K562 (cell line): ENCODE measurements at regions not wholly inside any gene's neighbourhood (a gene's known extent, or its start where the extent isn't known, plus 50 kb on each side); places are given as distances from the start of the nearest gene placed in this dataset.

Experiments
- ARHGAP35 ChIP-seq: fragments of 450-650 bp; IDR thresholded peaks from 2 replicates; pipeline ENCODE4 v1.6.1; 2018; ENCODE audit not compliant: partially characterized antibody
- BRD4 ChIP-seq: fragments of 200-600 bp; sonication (generic); IDR thresholded peaks from 2 replicates; pipeline ENCODE4 v1.6.1; 2017; ENCODE audit warnings: inconsistent platforms
- BRD9 ChIP-seq: fragments of 450-650 bp; IDR thresholded peaks from 2 replicates; pipeline ENCODE4 v1.6.1; 2018; ENCODE audit warnings: low read depth; ENCODE audit not compliant: partially characterized antibody
- ERF ChIP-seq: fragments of 450-650 bp; formaldehyde crosslinking; IDR thresholded peaks from 2 replicates; pipeline ENCODE4 v1.4.0; 2020; ENCODE audit warnings: mild to moderate bottlenecking, mixed read lengths
- NCOA1 ChIP-seq: fragments of 450-650 bp; IDR thresholded peaks from 2 replicates; pipeline ENCODE4 v1.6.1; 2016; ENCODE audit warnings: low read depth
- NFRKB ChIP-seq: fragments of 450-650 bp; IDR thresholded peaks from 2 replicates; pipeline ENCODE4 v1.6.1; 2016; ENCODE audit warnings: low read depth
- PCBP1 ChIP-seq: fragments of 200-400 bp; formaldehyde crosslinking; IDR thresholded peaks from 2 replicates; pipeline ENCODE4 v1.6.1; 2018; ENCODE audit warnings: mild to moderate bottlenecking, low read depth, low read length; ENCODE audit not compliant: poor library complexity, severe bottlenecking
- POLR2AphosphoS2 ChIP-seq: IDR thresholded peaks from 2 replicates; pipeline ENCODE4 v1.6.1; 2012; ENCODE audit warnings: low read length, improper control_type of control experiment
- SMAD3 ChIP-seq: fragments of 450-650 bp; formaldehyde crosslinking; conservative IDR thresholded peaks from 2 replicates; pipeline ENCODE4 v1.4.0; 2020; ENCODE audit warnings: mild to moderate bottlenecking
- SMARCE1 ChIP-seq: fragments of 450-650 bp; IDR thresholded peaks from 2 replicates; pipeline ENCODE4 v1.7.1; 2016; ENCODE audit warnings: mild to moderate bottlenecking
- TCF3 ChIP-seq: sonication (generic); formaldehyde crosslinking; IDR thresholded peaks from 2 replicates; pipeline ENCODE4 v1.4.0; 2020; ENCODE audit warnings: mild to moderate bottlenecking, missing genetic modification reagents
- ZNF253 ChIP-seq: fragments of 250-450 bp; sonication (Bioruptor Pico); conservative IDR thresholded peaks from 2 replicates; pipeline ENCODE4 v1.6.1; 2021; ENCODE audit warnings: mild to moderate bottlenecking
- ZNF318 ChIP-seq, 2 experiments: fragments of 450-650 bp; IDR thresholded peaks; 2 replicates each; pipeline ENCODE4 v1.6.1; 2016; ENCODE audit warnings: mild to moderate bottlenecking in 2 of 2, borderline replicate concordance in 1 of 2, low read depth in 1 of 2, moderate library complexity in 1 of 2
- ZNF445 ChIP-seq: fragments of 250-450 bp; sonication (Bioruptor Pico); IDR thresholded peaks from 2 replicates; pipeline ENCODE4 v1.4.0; 2020; ENCODE audit warnings: low read depth, mild to moderate bottlenecking, moderate library complexity
- ZSCAN32 ChIP-seq: fragments of 450-650 bp; formaldehyde crosslinking; IDR thresholded peaks from 2 replicates; pipeline ENCODE4 v1.4.0; 2020; ENCODE audit warnings: mild to moderate bottlenecking, moderate library complexity
- TF ChIP-seq, protein P1 (sequence below): fragments of 250-450 bp; sonication (Bioruptor Pico); IDR thresholded peaks from 2 replicates; pipeline ENCODE4 v1.4.0; 2020; ENCODE audit warnings: mild to moderate bottlenecking, moderate library complexity, borderline replicate concordance
- TF ChIP-seq, protein P2 (sequence below): fragments of 250-450 bp; sonication (Bioruptor Pico); IDR thresholded peaks from 2 replicates; pipeline ENCODE4 v1.9.0; 2021; ENCODE audit warnings: mild to moderate bottlenecking, inconsistent platforms

DNA sequence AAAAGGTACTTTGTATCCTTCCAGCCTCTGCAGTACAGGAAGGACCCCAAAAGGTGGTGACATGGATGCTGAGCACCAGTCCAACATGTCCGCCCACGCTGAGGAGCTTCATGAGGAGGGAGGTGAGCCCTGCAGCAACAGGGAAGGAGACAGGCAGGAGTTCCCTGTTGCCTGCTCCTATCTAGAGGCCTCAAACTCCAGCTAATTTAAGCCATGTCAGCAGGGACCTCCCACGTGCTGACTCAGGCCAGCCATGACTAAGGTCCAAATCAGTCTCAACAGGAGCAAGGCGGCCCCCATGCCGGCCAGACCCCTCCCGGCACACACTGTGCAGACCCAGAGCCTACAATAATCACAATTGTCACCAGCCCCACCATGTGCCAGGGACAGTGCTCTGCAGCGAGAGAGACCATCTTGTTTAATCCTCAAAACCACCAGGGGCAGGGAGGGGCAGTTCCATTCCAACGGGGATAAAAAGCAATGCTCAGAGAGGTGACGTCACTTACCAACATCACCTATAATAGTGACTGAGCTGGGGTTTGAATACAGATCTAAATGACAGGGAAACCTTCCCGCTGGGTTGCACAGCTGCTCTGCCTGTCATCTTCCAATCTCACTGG, 54.5 kb upstream of the GATA2 start (continued):
- peak in 1 of 2 experiments; percentile 74; a peak in 1 of 4 replicates for TF ChIP-seq ZNF318 (IDR thresholded peaks at IDR 0.05; ENCODE audit: borderline replicate concordance in 1 of 2, low read depth in 1 of 2)
- no peak for TF ChIP-seq NCOA1
- TF ChIP-seq ARHGAP35 = no peak
- no peak for TF ChIP-seq ERF (CRISPR knock-in tag)
- TF ChIP-seq BRD9 = peak; percentile 40
- TF ChIP-seq PCBP1 = no peak
- no peak for TF ChIP-seq ZSCAN32 (CRISPR knock-in tag)
- TF ChIP-seq TCF3 (CRISPR knock-in tag) = peak; percentile 74
- TF ChIP-seq BRD4 = no peak
- TF ChIP-seq, protein P1, sequence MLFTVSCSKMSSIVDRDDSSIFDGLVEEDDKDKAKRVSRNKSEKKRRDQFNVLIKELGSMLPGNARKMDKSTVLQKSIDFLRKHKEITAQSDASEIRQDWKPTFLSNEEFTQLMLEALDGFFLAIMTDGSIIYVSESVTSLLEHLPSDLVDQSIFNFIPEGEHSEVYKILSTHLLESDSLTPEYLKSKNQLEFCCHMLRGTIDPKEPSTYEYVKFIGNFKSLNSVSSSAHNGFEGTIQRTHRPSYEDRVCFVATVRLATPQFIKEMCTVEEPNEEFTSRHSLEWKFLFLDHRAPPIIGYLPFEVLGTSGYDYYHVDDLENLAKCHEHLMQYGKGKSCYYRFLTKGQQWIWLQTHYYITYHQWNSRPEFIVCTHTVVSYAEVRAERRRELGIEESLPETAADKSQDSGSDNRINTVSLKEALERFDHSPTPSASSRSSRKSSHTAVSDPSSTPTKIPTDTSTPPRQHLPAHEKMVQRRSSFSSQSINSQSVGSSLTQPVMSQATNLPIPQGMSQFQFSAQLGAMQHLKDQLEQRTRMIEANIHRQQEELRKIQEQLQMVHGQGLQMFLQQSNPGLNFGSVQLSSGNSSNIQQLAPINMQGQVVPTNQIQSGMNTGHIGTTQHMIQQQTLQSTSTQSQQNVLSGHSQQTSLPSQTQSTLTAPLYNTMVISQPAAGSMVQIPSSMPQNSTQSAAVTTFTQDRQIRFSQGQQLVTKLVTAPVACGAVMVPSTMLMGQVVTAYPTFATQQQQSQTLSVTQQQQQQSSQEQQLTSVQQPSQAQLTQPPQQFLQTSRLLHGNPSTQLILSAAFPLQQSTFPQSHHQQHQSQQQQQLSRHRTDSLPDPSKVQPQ (CRISPR knock-in tag) = no peak
- TF ChIP-seq POLR2AphosphoS2 = no peak
- TF ChIP-seq, protein P2, sequence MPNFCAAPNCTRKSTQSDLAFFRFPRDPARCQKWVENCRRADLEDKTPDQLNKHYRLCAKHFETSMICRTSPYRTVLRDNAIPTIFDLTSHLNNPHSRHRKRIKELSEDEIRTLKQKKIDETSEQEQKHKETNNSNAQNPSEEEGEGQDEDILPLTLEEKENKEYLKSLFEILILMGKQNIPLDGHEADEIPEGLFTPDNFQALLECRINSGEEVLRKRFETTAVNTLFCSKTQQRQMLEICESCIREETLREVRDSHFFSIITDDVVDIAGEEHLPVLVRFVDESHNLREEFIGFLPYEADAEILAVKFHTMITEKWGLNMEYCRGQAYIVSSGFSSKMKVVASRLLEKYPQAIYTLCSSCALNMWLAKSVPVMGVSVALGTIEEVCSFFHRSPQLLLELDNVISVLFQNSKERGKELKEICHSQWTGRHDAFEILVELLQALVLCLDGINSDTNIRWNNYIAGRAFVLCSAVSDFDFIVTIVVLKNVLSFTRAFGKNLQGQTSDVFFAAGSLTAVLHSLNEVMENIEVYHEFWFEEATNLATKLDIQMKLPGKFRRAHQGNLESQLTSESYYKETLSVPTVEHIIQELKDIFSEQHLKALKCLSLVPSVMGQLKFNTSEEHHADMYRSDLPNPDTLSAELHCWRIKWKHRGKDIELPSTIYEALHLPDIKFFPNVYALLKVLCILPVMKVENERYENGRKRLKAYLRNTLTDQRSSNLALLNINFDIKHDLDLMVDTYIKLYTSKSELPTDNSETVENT (CRISPR knock-in tag) = no peak
- TF ChIP-seq NFRKB = no peak; the same call in none of the 2 replicates
- no peak for TF ChIP-seq ZNF253
- TF ChIP-seq SMAD3 = no peak
- peak; percentile 84 for TF ChIP-seq SMARCE1
- TF ChIP-seq ZNF445 (CRISPR knock-in tag) = no peak
